ENCODE measurements at regions not wholly inside any gene's neighbourhood (a gene's known extent, or its start where the extent isn't known, plus 50 kb on each side); places are given as distances from the start of the nearest gene placed in this dataset.

DNA sequence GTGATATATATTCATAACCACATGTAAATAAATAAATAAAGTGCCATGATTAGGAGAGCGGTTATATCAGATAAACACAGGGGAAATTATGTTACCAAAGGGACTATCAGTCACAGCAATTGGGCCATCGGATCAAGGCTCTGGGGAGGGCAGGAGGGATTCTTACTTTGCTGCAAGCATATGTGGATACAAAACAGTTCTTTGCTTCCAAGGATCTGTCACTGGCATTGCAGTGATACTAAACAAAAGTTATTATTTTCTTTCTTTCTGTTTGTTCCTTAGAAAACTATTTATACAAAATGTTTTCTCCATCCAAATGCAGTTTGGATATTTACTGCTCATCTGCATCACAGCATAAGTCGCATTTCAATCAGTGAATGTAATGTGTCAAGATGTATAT, 188.4 kb upstream of the MGMT start:
- no peaks in the 10 kb centered on the region for H3K4me1 ChIP-seq (ENCODE audit: control insufficient read depth, insufficient read depth, low read length)
- H3K4me3 ChIP-seq (ENCODE audit: low read length): no peak overlapping the region
- no peaks in the 10 kb centered on the region for H3K9me3 ChIP-seq (ENCODE audit: control insufficient read depth, low read length)
- H3K36me3 ChIP-seq (ENCODE audit: control insufficient read depth, insufficient read depth, low read length): no peaks in the 10 kb centered on the region
- no peaks in the 10 kb centered on the region for H3K27me3 ChIP-seq (ENCODE audit: control insufficient read depth, insufficient read depth, low read length)
- H3K9ac ChIP-seq (ENCODE audit: low read length): no peak overlapping the region

DNA sequence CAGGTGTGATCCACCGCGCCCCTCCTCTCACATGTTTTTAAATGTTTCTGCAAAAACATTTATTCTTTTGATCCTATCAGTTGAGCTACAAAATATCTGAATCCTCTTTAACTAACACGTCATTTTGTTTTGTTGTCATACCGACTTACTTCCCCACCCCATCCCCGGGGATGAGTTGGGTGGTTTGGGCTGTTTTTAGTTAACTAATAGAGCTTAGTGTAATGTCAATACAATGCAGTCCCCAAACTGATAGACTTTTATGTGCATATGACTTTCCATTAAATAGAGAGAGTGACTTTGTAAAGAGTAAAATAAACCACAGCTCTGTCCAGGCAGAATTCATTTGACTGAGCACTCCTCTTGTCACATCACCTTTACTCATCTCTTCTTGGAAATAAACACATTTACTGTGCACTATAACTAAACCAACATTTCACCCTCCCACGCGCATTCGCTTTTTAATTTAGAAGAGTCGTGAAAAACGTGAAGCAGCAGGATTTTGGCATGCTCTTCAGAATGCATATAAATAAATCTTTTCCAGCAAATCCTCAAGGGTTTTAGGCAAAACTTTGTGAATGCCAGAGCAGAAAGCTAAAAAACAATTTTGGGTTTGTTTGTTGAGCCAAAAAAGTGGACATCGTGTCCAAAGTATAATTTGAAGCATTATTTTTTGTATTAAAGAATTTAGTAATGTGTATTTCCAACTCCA, 187.4 kb upstream of the MGMT start:
- H3K4me3 ChIP-seq (ENCODE audit: low read length): no peak overlapping the region
- H3K9me3 ChIP-seq (ENCODE audit: control insufficient read depth, low read length): no peaks in the 10 kb centered on the region
- H3K4me1 ChIP-seq (ENCODE audit: control insufficient read depth, insufficient read depth, low read length): no peaks in the 10 kb centered on the region
- no peaks in the 10 kb centered on the region for H3K36me3 ChIP-seq (ENCODE audit: control insufficient read depth, insufficient read depth, low read length)
- no peak overlapping the region for H3K9ac ChIP-seq (ENCODE audit: low read length)
- H3K27me3 ChIP-seq (ENCODE audit: control insufficient read depth, insufficient read depth, low read length): no peaks in the 10 kb centered on the region

DNA sequence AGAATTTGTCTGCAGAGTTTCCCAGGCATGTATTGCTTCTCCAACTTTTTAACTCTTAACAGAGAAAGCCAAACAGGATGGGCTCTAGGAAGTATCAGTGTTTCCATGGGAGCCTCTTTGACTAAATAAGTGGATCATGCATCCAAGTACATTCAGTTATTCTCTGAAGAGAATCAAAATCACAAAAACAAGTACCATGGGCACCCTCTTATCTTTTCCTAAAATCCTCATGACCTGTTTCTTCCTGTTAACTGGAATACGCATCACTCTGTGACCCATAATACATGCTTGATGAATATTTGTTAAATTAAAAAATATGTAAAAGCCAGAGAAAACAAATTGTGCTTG, 186.9 kb upstream of the MGMT start:
- no peak overlapping the region for H3K4me3 ChIP-seq (ENCODE audit: low read length)
- H3K4me1 ChIP-seq (ENCODE audit: control insufficient read depth, insufficient read depth, low read length): no peaks in the 10 kb centered on the region
- no peak overlapping the region for H3K9ac ChIP-seq (ENCODE audit: low read length)
- H3K36me3 ChIP-seq (ENCODE audit: control insufficient read depth, insufficient read depth, low read length): no peaks in the 10 kb centered on the region
- H3K27me3 ChIP-seq (ENCODE audit: control insufficient read depth, insufficient read depth, low read length): no peaks in the 10 kb centered on the region
- no peaks in the 10 kb centered on the region for H3K9me3 ChIP-seq (ENCODE audit: control insufficient read depth, low read length)

DNA sequence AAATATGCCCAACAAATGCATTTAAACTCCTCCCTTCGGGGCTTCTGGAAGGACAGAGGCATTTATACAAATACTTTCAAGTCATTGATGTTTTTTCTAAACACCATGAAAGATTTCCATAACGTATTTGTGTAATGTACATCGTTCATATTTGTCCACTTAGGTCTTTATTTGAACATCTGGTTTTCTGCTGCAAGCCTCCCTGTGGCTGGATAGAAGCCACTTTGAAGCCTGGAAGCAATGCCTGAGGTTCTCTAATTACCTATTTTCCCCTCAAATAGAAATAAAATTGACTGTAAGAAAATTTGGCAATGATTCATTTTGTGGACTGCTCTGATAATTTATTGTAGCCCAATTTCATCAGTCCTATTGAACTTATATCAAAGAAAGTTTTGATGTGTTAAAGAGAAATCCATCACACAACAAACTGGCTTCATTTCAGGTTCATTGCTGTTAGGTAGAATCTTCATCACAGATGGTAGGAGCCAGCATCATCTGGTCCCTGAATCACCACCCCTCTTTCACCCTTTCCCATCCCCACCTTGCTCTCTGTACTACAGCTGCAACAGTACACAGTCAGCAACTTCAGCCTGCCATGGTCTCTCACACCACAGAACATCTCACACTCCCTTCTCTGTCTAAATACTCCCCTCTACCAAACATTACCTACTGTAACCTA, 186.0 kb upstream of the MGMT start:
- Histone ChIP-seq H3K36me3 (ENCODE audit: control insufficient read depth, insufficient read depth, low read length) (no peaks in the 10 kb centered on the region), H3K4me3 (ENCODE audit: low read length) (no peak overlapping the region), H3K4me1 (ENCODE audit: control insufficient read depth, insufficient read depth, low read length) (no peaks in the 10 kb centered on the region), H3K9ac (ENCODE audit: low read length) (no peak overlapping the region), H3K27me3 (ENCODE audit: control insufficient read depth, insufficient read depth, low read length) (no peaks in the 10 kb centered on the region), H3K9me3 (ENCODE audit: control insufficient read depth, low read length) (no peaks in the 10 kb centered on the region)

DNA sequence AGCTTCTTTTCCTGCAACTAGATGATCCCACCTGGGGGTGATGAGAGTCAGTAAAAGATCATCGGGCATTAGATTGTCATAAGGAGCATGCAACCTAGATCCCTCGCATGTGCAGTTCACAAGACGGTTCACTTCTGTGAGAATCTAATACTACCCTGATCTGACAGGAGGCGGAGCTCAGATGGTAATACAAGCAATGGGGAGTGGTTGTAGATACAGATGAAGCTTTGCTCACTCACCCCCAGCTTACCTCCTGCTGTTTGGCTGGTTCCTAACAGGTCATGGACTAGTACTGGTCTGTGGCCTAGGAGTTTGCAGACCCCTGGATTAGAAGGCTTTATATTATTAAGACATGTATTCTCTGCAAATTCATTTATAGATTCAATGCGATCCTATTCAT, 181.6 kb upstream of the MGMT start:
- no peaks in the 10 kb centered on the region for H3K36me3 ChIP-seq (ENCODE audit: control insufficient read depth, insufficient read depth, low read length)
- no peaks in the 10 kb centered on the region for H3K4me1 ChIP-seq (ENCODE audit: control insufficient read depth, insufficient read depth, low read length)
- no peaks in the 10 kb centered on the region for H3K9me3 ChIP-seq (ENCODE audit: control insufficient read depth, low read length)
- H3K4me3 ChIP-seq (ENCODE audit: low read length): no peak overlapping the region
- no peaks in the 10 kb centered on the region for H3K27me3 ChIP-seq (ENCODE audit: control insufficient read depth, insufficient read depth, low read length)
- H3K9ac ChIP-seq (ENCODE audit: low read length): no peak overlapping the region

DNA sequence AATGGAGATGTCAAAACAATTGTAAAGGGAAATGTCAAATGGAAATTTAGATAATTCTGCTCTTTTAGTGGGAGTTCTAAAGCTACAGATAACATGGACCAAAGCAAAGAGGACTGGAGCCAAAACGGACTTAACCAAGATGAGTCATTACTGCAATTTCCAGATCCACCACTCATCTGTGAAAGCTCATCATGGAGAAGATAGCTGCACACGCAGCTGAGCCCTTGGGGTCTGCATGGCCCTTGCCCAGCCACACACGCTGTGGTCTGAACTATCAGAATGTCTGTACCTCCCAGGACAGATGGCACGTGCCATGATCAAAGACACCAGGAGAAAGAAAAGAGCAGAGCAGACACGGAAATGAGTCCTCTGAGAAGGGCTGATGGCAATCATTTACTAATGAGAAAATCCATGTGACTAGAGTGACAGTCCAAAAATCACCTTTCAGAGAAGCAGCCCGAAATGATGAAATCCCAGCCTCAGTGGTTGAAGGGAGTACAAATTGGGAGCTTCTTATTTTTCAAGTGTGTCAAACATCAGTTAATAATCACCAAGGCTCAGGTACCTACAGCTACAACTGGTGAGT, 177.9 kb upstream of the MGMT start:
- Histone ChIP-seq H3K4me3 (ENCODE audit: low read length) (no peak overlapping the region), H3K36me3 (ENCODE audit: control insufficient read depth, insufficient read depth, low read length) (no peaks in the 10 kb centered on the region), H3K27me3 (ENCODE audit: control insufficient read depth, insufficient read depth, low read length) (no peaks in the 10 kb centered on the region), H3K9ac (ENCODE audit: low read length) (no peak overlapping the region), H3K9me3 (ENCODE audit: control insufficient read depth, low read length) (no peaks in the 10 kb centered on the region), H3K4me1 (ENCODE audit: control insufficient read depth, insufficient read depth, low read length) (no peaks in the 10 kb centered on the region)

DNA sequence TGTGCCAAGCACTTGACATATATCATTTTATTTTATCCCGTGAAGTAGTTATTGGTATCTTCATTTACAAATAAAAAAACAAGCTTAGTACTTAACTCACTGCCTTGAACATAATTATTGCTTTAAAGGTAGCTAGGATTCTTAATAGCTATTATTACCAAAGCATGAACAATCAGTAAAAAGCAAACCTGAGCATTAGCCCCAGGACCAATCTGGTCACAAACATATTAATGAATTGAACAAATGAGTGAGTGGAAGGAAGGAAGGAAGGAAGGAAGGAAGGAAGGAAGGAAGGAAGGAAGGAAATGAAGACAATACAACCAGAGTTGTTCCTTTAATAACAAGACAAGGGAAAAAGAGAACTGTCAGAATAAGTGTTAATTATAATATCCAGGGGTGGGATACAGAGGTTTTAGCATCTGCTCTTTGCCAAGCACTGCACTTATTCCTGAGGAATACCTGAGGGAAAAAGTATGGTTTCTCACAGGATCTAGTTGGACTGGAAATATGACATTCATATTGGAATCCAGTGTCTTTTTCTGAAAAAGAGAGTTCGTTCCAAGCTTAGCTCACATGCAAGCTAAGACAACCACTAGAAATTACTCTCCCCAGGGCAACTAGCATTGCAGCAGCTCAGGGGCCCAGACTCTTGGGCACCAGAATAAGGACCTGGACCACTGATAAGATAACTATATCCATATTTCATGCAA, 172.9 kb upstream of the MGMT start:
- H3K27me3 ChIP-seq (ENCODE audit: control insufficient read depth, insufficient read depth, low read length): no peaks in the 10 kb centered on the region
- no peaks in the 10 kb centered on the region for H3K4me1 ChIP-seq (ENCODE audit: control insufficient read depth, insufficient read depth, low read length)
- H3K9me3 ChIP-seq (ENCODE audit: control insufficient read depth, low read length): no peaks in the 10 kb centered on the region
- H3K9ac ChIP-seq (ENCODE audit: low read length): no peak overlapping the region
- H3K4me3 ChIP-seq (ENCODE audit: low read length): no peak overlapping the region
- no peaks in the 10 kb centered on the region for H3K36me3 ChIP-seq (ENCODE audit: control insufficient read depth, insufficient read depth, low read length)

DNA sequence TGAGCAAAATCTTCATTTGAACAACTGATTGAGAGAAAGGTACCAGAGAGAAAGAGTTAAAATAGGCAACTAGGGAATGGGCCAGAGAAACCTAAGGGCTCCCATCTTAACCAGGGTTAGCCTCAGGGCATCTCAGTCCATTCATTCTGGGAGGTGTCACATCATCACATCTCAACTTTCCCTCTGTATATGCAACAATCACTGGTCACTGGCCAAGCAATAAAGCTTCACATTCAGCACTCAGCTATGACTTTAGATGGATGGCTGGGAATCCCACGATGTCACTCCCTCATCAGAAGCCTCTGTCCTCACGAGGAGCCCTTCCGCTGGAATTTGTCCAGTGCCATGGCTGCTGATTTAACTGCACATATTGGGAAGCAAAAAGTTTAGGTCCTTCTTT, 172.1 kb upstream of the MGMT start:
- Histone ChIP-seq H3K9ac (ENCODE audit: low read length) (no peak overlapping the region), H3K27me3 (ENCODE audit: control insufficient read depth, insufficient read depth, low read length) (no peaks in the 10 kb centered on the region), H3K4me1 (ENCODE audit: control insufficient read depth, insufficient read depth, low read length) (no peaks in the 10 kb centered on the region), H3K9me3 (ENCODE audit: control insufficient read depth, low read length) (no peaks in the 10 kb centered on the region), H3K36me3 (ENCODE audit: control insufficient read depth, insufficient read depth, low read length) (no peaks in the 10 kb centered on the region), H3K4me3 (ENCODE audit: low read length) (no peak overlapping the region)

DNA sequence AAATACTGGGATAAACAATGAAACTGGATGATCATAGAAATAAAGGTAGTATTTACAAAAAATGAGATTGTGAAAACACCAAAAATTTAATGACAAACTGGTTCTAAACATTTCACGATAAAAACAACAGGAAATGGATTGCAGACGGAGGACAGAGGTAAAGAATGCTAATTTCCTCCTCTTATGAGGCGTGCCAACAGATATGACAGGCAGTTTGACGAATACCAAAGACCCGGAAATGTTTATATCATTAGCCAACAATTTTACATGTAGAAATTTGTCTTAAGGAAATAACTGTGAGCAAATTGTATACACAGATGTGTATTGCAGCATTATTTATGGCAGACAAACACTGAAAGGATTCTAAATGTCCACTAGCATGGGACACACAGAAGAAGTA, 162.0 kb upstream of the MGMT start:
- no peak overlapping the region for H3K9ac ChIP-seq (ENCODE audit: low read length)
- no peaks in the 10 kb centered on the region for H3K9me3 ChIP-seq (ENCODE audit: control insufficient read depth, low read length)
- H3K4me3 ChIP-seq (ENCODE audit: low read length): no peak overlapping the region
- no peaks in the 10 kb centered on the region for H3K36me3 ChIP-seq (ENCODE audit: control insufficient read depth, insufficient read depth, low read length)
- no peaks in the 10 kb centered on the region for H3K27me3 ChIP-seq (ENCODE audit: control insufficient read depth, insufficient read depth, low read length)
- H3K4me1 ChIP-seq (ENCODE audit: control insufficient read depth, insufficient read depth, low read length): no peaks in the 10 kb centered on the region

DNA sequence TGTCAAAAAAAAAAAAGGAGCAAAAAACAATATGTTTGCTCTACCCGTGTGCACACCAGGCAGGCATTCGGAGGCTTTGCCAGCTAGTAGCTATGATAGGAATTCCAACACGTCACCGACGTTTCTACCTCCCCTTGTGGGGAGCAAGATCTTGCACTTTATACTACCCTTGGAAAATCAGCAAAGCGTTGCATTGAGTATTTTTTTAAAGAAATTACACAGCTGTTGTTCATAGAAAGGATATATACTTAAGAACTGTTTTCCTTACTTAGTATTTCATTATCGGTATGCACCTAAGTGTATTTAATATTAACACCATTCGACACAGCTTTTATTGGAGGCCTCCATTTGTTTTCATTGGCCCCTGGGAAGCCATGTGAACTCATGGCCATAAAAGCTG, 159.9 kb upstream of the MGMT start:
- Histone ChIP-seq H3K4me1 (ENCODE audit: control insufficient read depth, insufficient read depth, low read length) (no peaks in the 10 kb centered on the region), H3K9ac (ENCODE audit: low read length) (no peak overlapping the region), H3K4me3 (ENCODE audit: low read length) (no peak overlapping the region), H3K27me3 (ENCODE audit: control insufficient read depth, insufficient read depth, low read length) (no peaks in the 10 kb centered on the region), H3K36me3 (ENCODE audit: control insufficient read depth, insufficient read depth, low read length) (no peaks in the 10 kb centered on the region), H3K9me3 (ENCODE audit: control insufficient read depth, low read length) (no peaks in the 10 kb centered on the region)

DNA sequence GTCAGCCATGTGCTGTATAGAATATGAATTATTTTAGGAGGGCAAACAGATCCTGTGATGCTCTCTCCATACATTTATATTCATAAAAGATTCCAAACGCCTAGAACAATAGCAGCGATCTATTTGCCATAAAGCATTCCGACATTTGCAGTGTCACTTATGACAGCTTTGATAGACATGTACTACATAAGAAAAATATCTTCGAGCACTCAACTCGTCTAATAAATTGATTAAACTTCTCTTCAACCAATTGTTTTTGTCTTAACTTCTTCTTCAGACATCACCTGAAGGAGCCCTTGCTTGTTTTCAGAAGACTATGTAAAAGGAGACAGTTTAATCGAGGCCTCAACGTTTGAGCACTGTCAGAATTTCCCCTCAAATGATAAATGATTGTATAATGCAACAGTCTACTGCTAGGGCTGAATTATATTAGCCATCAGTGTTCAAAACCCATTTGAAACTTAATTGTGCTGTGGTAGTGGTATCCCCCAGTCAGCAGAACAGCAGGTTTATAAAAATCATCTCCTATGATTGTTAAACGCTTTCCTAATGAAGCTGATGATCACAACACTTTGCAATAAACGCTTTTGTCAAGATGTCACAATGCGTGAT, 158.0 kb upstream of the MGMT start:
- Histone ChIP-seq H3K36me3 (ENCODE audit: control insufficient read depth, insufficient read depth, low read length) (no peaks in the 10 kb centered on the region), H3K4me1 (ENCODE audit: control insufficient read depth, insufficient read depth, low read length) (no peaks in the 10 kb centered on the region), H3K4me3 (ENCODE audit: low read length) (no peak overlapping the region), H3K9ac (ENCODE audit: low read length) (no peak overlapping the region), H3K9me3 (ENCODE audit: control insufficient read depth, low read length) (no peaks in the 10 kb centered on the region), H3K27me3 (ENCODE audit: control insufficient read depth, insufficient read depth, low read length) (no peaks in the 10 kb centered on the region)

DNA sequence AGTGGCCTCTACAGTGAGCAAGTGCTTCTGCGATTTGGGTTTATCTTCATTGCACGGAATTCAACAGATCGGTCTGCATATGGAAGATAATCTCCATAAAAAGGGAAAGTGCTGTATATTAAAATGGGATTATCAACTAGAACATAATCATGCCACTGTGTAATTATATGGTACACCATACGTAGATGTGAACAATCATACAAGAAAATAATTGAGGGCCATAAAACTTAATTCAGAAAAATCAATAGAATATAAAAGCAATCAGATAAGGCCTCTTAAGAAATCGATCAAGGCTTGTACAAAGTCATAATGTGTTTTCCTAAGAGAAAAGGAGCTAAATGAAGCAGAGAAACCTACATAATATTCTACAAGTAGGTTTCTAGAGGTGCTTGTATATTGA, 157.5 kb upstream of the MGMT start:
- H3K4me1 ChIP-seq (ENCODE audit: control insufficient read depth, insufficient read depth, low read length): no peaks in the 10 kb centered on the region
- H3K9ac ChIP-seq (ENCODE audit: low read length): no peak overlapping the region
- H3K4me3 ChIP-seq (ENCODE audit: low read length): no peak overlapping the region
- no peaks in the 10 kb centered on the region for H3K27me3 ChIP-seq (ENCODE audit: control insufficient read depth, insufficient read depth, low read length)
- no peaks in the 10 kb centered on the region for H3K9me3 ChIP-seq (ENCODE audit: control insufficient read depth, low read length)
- H3K36me3 ChIP-seq (ENCODE audit: control insufficient read depth, insufficient read depth, low read length): no peaks in the 10 kb centered on the region

All from mucosa of stomach (tissue), 1 donor.